GM12891 (cell line): ENCODE measurements at regions not wholly inside any gene's neighbourhood (a gene's known extent, or its start where the extent isn't known, plus 50 kb on each side); places are given as distances from the start of the nearest gene placed in this dataset.

Experiments used
- POLR2A ChIP-seq: IDR thresholded peaks from 2 replicates; pipeline ENCODE4 v1.6.1; 2011; ENCODE audit warnings: low read depth, low read length, control low read depth
- POLR2AphosphoS5 ChIP-seq: IDR thresholded peaks from 2 replicates; pipeline ENCODE4 v1.6.1; 2011; ENCODE audit warnings: low read depth, low read length, control low read depth
- SPI1 ChIP-seq: IDR thresholded peaks from 2 replicates; pipeline ENCODE4 v1.6.1; 2011; ENCODE audit warnings: low read depth, low read length, control low read depth
- TAF1 ChIP-seq: IDR thresholded peaks from 2 replicates; pipeline ENCODE4 v1.6.1; 2011; ENCODE audit warnings: low read depth, low read length, control low read depth

DNA sequence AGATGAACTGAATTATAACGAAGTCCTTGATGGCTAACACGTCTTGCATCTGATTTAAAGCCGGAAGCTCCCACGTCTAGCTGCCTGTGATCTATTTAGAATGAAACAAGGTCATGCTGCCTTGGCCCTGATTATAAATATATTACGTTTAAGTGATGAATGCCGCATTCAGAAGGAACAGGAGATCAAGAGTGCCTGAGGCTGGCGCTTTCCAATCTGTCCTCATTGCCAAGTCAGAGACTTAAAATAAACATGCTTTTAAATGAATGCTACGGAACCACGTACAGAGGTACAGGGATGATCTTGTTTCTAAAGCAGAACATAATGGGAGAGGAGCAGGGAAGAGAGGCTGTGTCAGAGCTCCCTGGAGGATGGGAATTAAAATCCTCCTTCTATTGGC is 292.8 kb downstream of the TLE1 start:
- TF ChIP-seq POLR2A (no peak), SPI1 (no peak), POLR2AphosphoS5 (no peak), TAF1 (no peak)
